ENCODE measurements at regions not wholly inside any gene's neighbourhood (a gene's known extent, or its start where the extent isn't known, plus 50 kb on each side); places are given as distances from the start of the nearest gene placed in this dataset.
"Not testable (repeated sequence)": the region's sequence is repeated elsewhere in the genome, so short reads cannot be mapped to it uniquely, and the experiment has no call there.

GRCh38 chr10:64196638-64197315 lies 675.6 kb downstream of the REEP3 start:
- Mint-ChIP-seq H3K27me3 (no peaks in the 10 kb centered on the region), H3K4me1 (ENCODE audit: low read depth in 2 of 2) (no peaks in the 10 kb centered on the region), H3K27ac (no peak overlapping the region), H3K4me3 (no peak overlapping the region), H3K9me3 (peaks cover 13% of the 10 kb centered on the region), H3K36me3 (no peaks in the 10 kb centered on the region)
- DNase-seq (ENCODE audit: low spot score): no peak
- ATAC-seq: no peak

- peaks cover 20% of the 10 kb centered on the region for H3K9me3 Mint-ChIP-seq
- H3K36me3 Mint-ChIP-seq: no peaks in the 10 kb centered on the region
- ATAC-seq (no peak), DNase-seq (ENCODE audit: low spot score) (no peak)
- H3K27ac Mint-ChIP-seq: no peak overlapping the region
- no peaks in the 10 kb centered on the region for H3K27me3 Mint-ChIP-seq
- no peaks in the 10 kb centered on the region for H3K4me1 Mint-ChIP-seq (ENCODE audit: low read depth in 2 of 2)
- H3K4me3 Mint-ChIP-seq: no peak overlapping the region
Measured at GRCh38 chr10:64201936-64202335, 680.7 kb downstream of the REEP3 start.

GRCh38 chr10:64204504-64204903 lies 683.3 kb downstream of the REEP3 start:
- H3K27ac Mint-ChIP-seq; H3K4me1 Mint-ChIP-seq (ENCODE audit: low read depth in 2 of 2); DNase-seq (ENCODE audit: low spot score); H3K36me3 Mint-ChIP-seq; H3K27me3 Mint-ChIP-seq; H3K4me3 Mint-ChIP-seq; ATAC-seq: not testable (repeated sequence)
- peaks cover 19% of the 10 kb centered on the region for H3K9me3 Mint-ChIP-seq

- Mint-ChIP-seq H3K36me3 (no peaks in the 10 kb centered on the region), H3K27me3 (no peaks in the 10 kb centered on the region), H3K4me3 (no peak overlapping the region), H3K4me1 (ENCODE audit: low read depth in 2 of 2) (no peaks in the 10 kb centered on the region), H3K9me3 (peaks cover 14% of the 10 kb centered on the region), H3K27ac (no peak overlapping the region)
- DNase-seq (ENCODE audit: low spot score) (no peak), ATAC-seq (no peak)
Measured at GRCh38 chr10:64206409-64206808, 685.2 kb downstream of the REEP3 start.

- no peak for DNase-seq (ENCODE audit: low spot score)
- no peaks in the 10 kb centered on the region for H3K4me1 Mint-ChIP-seq (ENCODE audit: low read depth in 2 of 2)
- no peak overlapping the region for H3K27ac Mint-ChIP-seq
- no peak for ATAC-seq
- no peaks in the 10 kb centered on the region for H3K27me3 Mint-ChIP-seq
- peaks cover 9% of the 10 kb centered on the region for H3K9me3 Mint-ChIP-seq
- no peaks in the 10 kb centered on the region for H3K36me3 Mint-ChIP-seq
- H3K4me3 Mint-ChIP-seq: no peak overlapping the region
Measured at GRCh38 chr10:64209561-64209960, 688.4 kb downstream of the REEP3 start.

GRCh38 chr10:64210211-64210610 lies 689.0 kb downstream of the REEP3 start:
- Mint-ChIP-seq H3K27ac (no peak overlapping the region), H3K36me3 (no peaks in the 10 kb centered on the region), H3K4me1 (ENCODE audit: low read depth in 2 of 2) (no peaks in the 10 kb centered on the region), H3K4me3 (no peak overlapping the region), H3K27me3 (no peaks in the 10 kb centered on the region), H3K9me3 (peaks cover 6% of the 10 kb centered on the region)
- ATAC-seq (no peak), DNase-seq (ENCODE audit: low spot score) (no peak)

- H3K27ac Mint-ChIP-seq: no peak overlapping the region
- H3K36me3 Mint-ChIP-seq: no peaks in the 10 kb centered on the region
- no peaks in the 10 kb centered on the region for H3K4me1 Mint-ChIP-seq (ENCODE audit: low read depth in 2 of 2)
- no peak overlapping the region for H3K4me3 Mint-ChIP-seq
- H3K27me3 Mint-ChIP-seq: no peaks in the 10 kb centered on the region
- DNase-seq (ENCODE audit: low spot score) (no peak), ATAC-seq (no peak)
- peaks cover 6% of the 10 kb centered on the region for H3K9me3 Mint-ChIP-seq
Measured at GRCh38 chr10:64211466-64211865, 690.3 kb downstream of the REEP3 start.

GRCh38 chr10:64215088-64215487 lies 693.9 kb downstream of the REEP3 start:
- peaks cover 7% of the 10 kb centered on the region for H3K9me3 Mint-ChIP-seq
- H3K4me1 Mint-ChIP-seq (ENCODE audit: low read depth in 2 of 2): no peaks in the 10 kb centered on the region
- H3K27me3 Mint-ChIP-seq: no peaks in the 10 kb centered on the region
- ATAC-seq (no peak), DNase-seq (ENCODE audit: low spot score) (no peak)
- no peaks in the 10 kb centered on the region for H3K36me3 Mint-ChIP-seq
- H3K27ac Mint-ChIP-seq: no peak overlapping the region
- H3K4me3 Mint-ChIP-seq: no peak overlapping the region

GRCh38 chr10:64219271-64220025 lies 698.2 kb downstream of the REEP3 start:
- no peak for ATAC-seq
- H3K27ac Mint-ChIP-seq: no peak overlapping the region
- no peak overlapping the region for H3K4me3 Mint-ChIP-seq
- peaks cover 13% of the 10 kb centered on the region for H3K9me3 Mint-ChIP-seq
- no peaks in the 10 kb centered on the region for H3K27me3 Mint-ChIP-seq
- DNase-seq (ENCODE audit: low spot score): no peak
- H3K36me3 Mint-ChIP-seq: peaks cover 6% of the 10 kb centered on the region
- H3K4me1 Mint-ChIP-seq (ENCODE audit: low read depth in 2 of 2): no peaks in the 10 kb centered on the region

- ATAC-seq (no peak), DNase-seq (ENCODE audit: low spot score) (no peak)
- Mint-ChIP-seq H3K27ac (no peak overlapping the region), H3K27me3 (no peaks in the 10 kb centered on the region), H3K9me3 (peaks cover 15% of the 10 kb centered on the region), H3K4me1 (ENCODE audit: low read depth in 2 of 2) (no peaks in the 10 kb centered on the region), H3K4me3 (no peak overlapping the region), H3K36me3 (no peaks in the 10 kb centered on the region)
Measured at GRCh38 chr10:64234489-64234888, 713.3 kb downstream of the REEP3 start.

GRCh38 chr10:64257704-64258103 lies 736.5 kb downstream of the REEP3 start:
- Mint-ChIP-seq H3K27me3 (no peaks in the 10 kb centered on the region), H3K4me3 (no peak overlapping the region), H3K27ac (no peak overlapping the region), H3K36me3 (no peaks in the 10 kb centered on the region), H3K4me1 (ENCODE audit: low read depth in 2 of 2) (no peaks in the 10 kb centered on the region), H3K9me3 (peaks cover 6% of the 10 kb centered on the region)
- ATAC-seq (no peak), DNase-seq (ENCODE audit: low spot score) (no peak)

- Mint-ChIP-seq H3K4me3 (no peak overlapping the region), H3K9me3 (peaks cover 6% of the 10 kb centered on the region), H3K27me3 (no peaks in the 10 kb centered on the region), H3K27ac (no peak overlapping the region), H3K4me1 (ENCODE audit: low read depth in 2 of 2) (no peaks in the 10 kb centered on the region), H3K36me3 (no peaks in the 10 kb centered on the region)
- DNase-seq (ENCODE audit: low spot score) (no peak), ATAC-seq (no peak)
Measured at GRCh38 chr10:64261092-64261491, 739.9 kb downstream of the REEP3 start.

GRCh38 chr10:64261676-64262075 lies 740.5 kb downstream of the REEP3 start:
- ATAC-seq (no peak), DNase-seq (ENCODE audit: low spot score) (no peak)
- Mint-ChIP-seq H3K27me3 (no peaks in the 10 kb centered on the region), H3K36me3 (no peaks in the 10 kb centered on the region), H3K4me1 (ENCODE audit: low read depth in 2 of 2) (no peaks in the 10 kb centered on the region), H3K9me3 (peaks cover 6% of the 10 kb centered on the region), H3K27ac (no peak overlapping the region), H3K4me3 (no peak overlapping the region)

GRCh38 chr10:64265961-64266360 lies 744.8 kb downstream of the REEP3 start:
- Mint-ChIP-seq H3K36me3 (no peaks in the 10 kb centered on the region), H3K4me1 (ENCODE audit: low read depth in 2 of 2) (no peaks in the 10 kb centered on the region), H3K4me3 (no peak overlapping the region), H3K9me3 (peaks cover 9% of the 10 kb centered on the region), H3K27ac (no peak overlapping the region), H3K27me3 (no peaks in the 10 kb centered on the region)
- no peak for ATAC-seq
- no peak for DNase-seq (ENCODE audit: low spot score)

All from natural killer cell treated with Interleukin-12 subunit alpha and Interleukin-12 subunit beta and Interleukin-15 and Interleukin-18, amount 100 ng/mL, for 72 hours (primary cell).